ENCODE measurements at regions not wholly inside any gene's neighbourhood (a gene's known extent, or its start where the extent isn't known, plus 50 kb on each side); places are given as distances from the start of the nearest gene placed in this dataset.

- TF ChIP-seq RCOR1 (IDR thresholded peaks at IDR 0.05; ENCODE audit: borderline replicate concordance in 1 of 2, low read depth in 2 of 2, low read length in 2 of 2) (no peak), ZNF586 (CRISPR knock-in tag; conservative IDR thresholded peaks at IDR 0.05) (no peak), CTCF (IDR thresholded peaks at IDR 0.05 in 2 of 3, conservative IDR thresholded peaks at IDR 0.05 in 1 of 3; ENCODE audit: insufficient read depth in 2 of 3, low read depth in 1 of 3, low read length in 3 of 3) (no peak), ZNF77 (CRISPR knock-in tag; IDR thresholded peaks at IDR 0.05) (no peak), NEUROD1 (IDR thresholded peaks at IDR 0.05; ENCODE audit: borderline replicate concordance, low read depth, low read length, partially characterized antibody) (no peak), ZNF766 (CRISPR knock-in tag; conservative IDR thresholded peaks at IDR 0.05) (no peak), SMAD1 (IDR thresholded peaks at IDR 0.05; ENCODE audit: low read depth, low read length, partially characterized antibody) (no peak), TAF1 (IDR thresholded peaks at IDR 0.05; ENCODE audit: control insufficient read depth, extremely low read depth, insufficient read depth, low read length, severe bottlenecking) (no peak), NR2C2 (CRISPR knock-in tag; IDR thresholded peaks at IDR 0.05) (no peak), NR2C2 (tag; IDR thresholded peaks at IDR 0.05) (no peak), ZNF280A (IDR thresholded peaks at IDR 0.05; ENCODE audit: low read depth, partially characterized antibody) (no peak), AFF4 (CRISPR knock-in tag; IDR thresholded peaks at IDR 0.05) (no peak), FOS (IDR thresholded peaks at IDR 0.05; ENCODE audit: extremely low read depth, insufficient read length) (no peak)
- TF ChIP-seq, protein P1, sequence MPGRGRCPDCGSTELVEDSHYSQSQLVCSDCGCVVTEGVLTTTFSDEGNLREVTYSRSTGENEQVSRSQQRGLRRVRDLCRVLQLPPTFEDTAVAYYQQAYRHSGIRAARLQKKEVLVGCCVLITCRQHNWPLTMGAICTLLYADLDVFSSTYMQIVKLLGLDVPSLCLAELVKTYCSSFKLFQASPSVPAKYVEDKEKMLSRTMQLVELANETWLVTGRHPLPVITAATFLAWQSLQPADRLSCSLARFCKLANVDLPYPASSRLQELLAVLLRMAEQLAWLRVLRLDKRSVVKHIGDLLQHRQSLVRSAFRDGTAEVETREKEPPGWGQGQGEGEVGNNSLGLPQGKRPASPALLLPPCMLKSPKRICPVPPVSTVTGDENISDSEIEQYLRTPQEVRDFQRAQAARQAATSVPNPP (IDR thresholded peaks at IDR 0.05; ENCODE audit: borderline replicate concordance, insufficient read depth, insufficient read length) = no peak
- TF ChIP-seq, protein P2, sequence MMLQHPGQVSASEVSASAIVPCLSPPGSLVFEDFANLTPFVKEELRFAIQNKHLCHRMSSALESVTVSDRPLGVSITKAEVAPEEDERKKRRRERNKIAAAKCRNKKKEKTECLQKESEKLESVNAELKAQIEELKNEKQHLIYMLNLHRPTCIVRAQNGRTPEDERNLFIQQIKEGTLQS (IDR thresholded peaks at IDR 0.05) = no peak
- TF ChIP-seq, protein P2 (CRISPR knock-in tag; conservative IDR thresholded peaks at IDR 0.05) = no peak
Observed at GRCh38 chr14:95980402-95980801, 58.8 kb upstream of the C14orf132 start.
